Testis (tissue), 2 donors: ENCODE measurements at regions not wholly inside any gene's neighbourhood (a gene's known extent, or its start where the extent isn't known, plus 50 kb on each side); places are given as distances from the start of the nearest gene placed in this dataset.

Source experiments
- POLR2A ChIP-seq: fragments of 450-650 bp; IDR thresholded peaks from one replicate; pipeline ENCODE4 v1.6.1; 2017; ENCODE audit warnings: antibody characterized with exemption, mild to moderate bottlenecking, moderate library complexity
- TF ChIP-seq, protein P1 (sequence below), 3 experiments: fragments of 450-650 bp in 2 of 3; fragments of 200-600 bp in 1 of 3; sonication (generic) in 1 of 3; IDR thresholded peaks; one replicate each; pipeline ENCODE4 v1.5.1; 2016 to 2019; ENCODE audit warnings: antibody characterized with exemption in 3 of 3, mild to moderate bottlenecking in 2 of 3, moderate library complexity in 1 of 3

DNA sequence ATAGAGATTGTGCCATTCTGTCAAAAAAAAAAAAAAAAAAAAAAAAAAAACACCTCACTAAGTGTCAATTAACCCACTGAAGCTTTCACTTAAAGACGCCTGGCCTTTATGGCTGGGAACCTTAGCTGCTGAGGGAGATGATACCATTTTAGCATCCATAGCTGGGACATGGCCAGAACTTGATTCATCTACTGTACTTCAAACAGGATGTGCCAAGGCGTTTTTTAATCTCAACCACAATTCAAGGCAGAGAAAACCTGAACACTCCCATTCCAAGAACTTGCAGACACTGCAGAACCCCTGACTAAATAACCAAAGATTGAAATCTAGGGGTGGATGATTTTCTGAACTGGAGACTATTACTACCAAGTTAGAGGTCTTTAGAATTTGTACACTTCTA, 996.6 kb downstream of the SORCS1 start:
- TF ChIP-seq, protein P1, sequence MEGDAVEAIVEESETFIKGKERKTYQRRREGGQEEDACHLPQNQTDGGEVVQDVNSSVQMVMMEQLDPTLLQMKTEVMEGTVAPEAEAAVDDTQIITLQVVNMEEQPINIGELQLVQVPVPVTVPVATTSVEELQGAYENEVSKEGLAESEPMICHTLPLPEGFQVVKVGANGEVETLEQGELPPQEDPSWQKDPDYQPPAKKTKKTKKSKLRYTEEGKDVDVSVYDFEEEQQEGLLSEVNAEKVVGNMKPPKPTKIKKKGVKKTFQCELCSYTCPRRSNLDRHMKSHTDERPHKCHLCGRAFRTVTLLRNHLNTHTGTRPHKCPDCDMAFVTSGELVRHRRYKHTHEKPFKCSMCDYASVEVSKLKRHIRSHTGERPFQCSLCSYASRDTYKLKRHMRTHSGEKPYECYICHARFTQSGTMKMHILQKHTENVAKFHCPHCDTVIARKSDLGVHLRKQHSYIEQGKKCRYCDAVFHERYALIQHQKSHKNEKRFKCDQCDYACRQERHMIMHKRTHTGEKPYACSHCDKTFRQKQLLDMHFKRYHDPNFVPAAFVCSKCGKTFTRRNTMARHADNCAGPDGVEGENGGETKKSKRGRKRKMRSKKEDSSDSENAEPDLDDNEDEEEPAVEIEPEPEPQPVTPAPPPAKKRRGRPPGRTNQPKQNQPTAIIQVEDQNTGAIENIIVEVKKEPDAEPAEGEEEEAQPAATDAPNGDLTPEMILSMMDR (IDR thresholded peaks at IDR 0.05), result no peak
- TF ChIP-seq POLR2A, result no peak
